HG02763 (cell line): ENCODE measurements at regions not wholly inside any gene's neighbourhood (a gene's known extent, or its start where the extent isn't known, plus 50 kb on each side); places are given as distances from the start of the nearest gene placed in this dataset.
"Not testable (repeated sequence)": the region's sequence is repeated elsewhere in the genome, so short reads cannot be mapped to it uniquely, and the experiment has no call there.

Source experiments
- ATAC-seq: cut with Tn5 transposase; IDR thresholded peaks from one replicate; pipeline ENCODE4 v1.9.1; 2021; ENCODE audit warnings: mild to moderate bottlenecking, moderate library complexity; ENCODE audit not compliant: unreplicated experiment

GRCh38 chr11:119586181-119586580 is 142.8 kb downstream of the NECTIN1 start:
- ATAC-seq = no peak

- no peak for ATAC-seq
Measured at GRCh38 chr11:119585043-119585781, 143.8 kb downstream of the NECTIN1 start.

- ATAC-seq = no peak
Measured at GRCh38 chr11:119584193-119585042, 144.6 kb downstream of the NECTIN1 start.

GRCh38 chr11:119583585-119583984 is 145.4 kb downstream of the NECTIN1 start:
- no peak for ATAC-seq

- ATAC-seq = not testable (repeated sequence)
Measured at GRCh38 chr11:119581396-119581795, 147.6 kb downstream of the NECTIN1 start.

- no peak for ATAC-seq
Measured at GRCh38 chr11:119580751-119581150, 148.2 kb downstream of the NECTIN1 start.

- ATAC-seq = no peak
Measured at GRCh38 chr11:119580081-119580480, 148.9 kb downstream of the NECTIN1 start.

- ATAC-seq = no peak
Measured at GRCh38 chr11:119578521-119579191, 150.3 kb downstream of the NECTIN1 start.

- no peak for ATAC-seq
Measured at GRCh38 chr11:119573858-119574257, 150.9 kb upstream of the THY1 start.

GRCh38 chr11:119572481-119573424 is 149.8 kb upstream of the THY1 start:
- no peak for ATAC-seq

GRCh38 chr11:119571311-119571710 is 148.3 kb upstream of the THY1 start:
- no peak for ATAC-seq

- ATAC-seq = no peak
Measured at GRCh38 chr11:119567688-119568582, 145.0 kb upstream of the THY1 start.

GRCh38 chr11:119566319-119566718 is 143.3 kb upstream of the THY1 start:
- no peak for ATAC-seq

- ATAC-seq = not testable (repeated sequence)
Measured at GRCh38 chr11:119565693-119566092, 142.7 kb upstream of the THY1 start.

- no peak for ATAC-seq
Measured at GRCh38 chr11:119560961-119561360, 138.0 kb upstream of the THY1 start.

GRCh38 chr11:119560291-119560690 is 137.3 kb upstream of the THY1 start:
- no peak for ATAC-seq

GRCh38 chr11:119552106-119552485 is 129.1 kb upstream of the THY1 start:
- ATAC-seq = no peak

- ATAC-seq = no peak
Measured at GRCh38 chr11:119551420-119552105, 128.6 kb upstream of the THY1 start.
